ENCODE measurements at regions not wholly inside any gene's neighbourhood (a gene's known extent, or its start where the extent isn't known, plus 50 kb on each side); places are given as distances from the start of the nearest gene placed in this dataset.

DNA sequence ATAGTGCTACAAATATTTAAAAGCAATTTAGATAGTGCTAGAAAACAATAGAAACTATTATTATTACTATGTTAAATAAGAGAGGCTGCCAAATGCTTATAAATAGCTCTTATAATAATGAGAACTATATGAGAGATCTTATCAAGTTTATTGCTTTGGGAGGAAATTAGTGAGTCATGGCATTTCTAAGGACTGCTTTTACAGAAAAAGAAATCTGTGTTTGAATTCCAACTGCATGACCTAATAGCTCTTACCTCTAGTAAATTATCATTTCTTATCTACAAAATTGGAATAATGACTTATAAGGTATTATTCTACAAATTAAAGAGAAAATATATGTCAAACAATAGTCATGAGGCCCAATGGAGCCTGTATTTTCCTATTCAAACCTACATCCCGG lies 177.2 kb downstream of the GABRG1 start:
- no peak overlapping the region for H3K27ac ChIP-seq
- DNase-seq (no peak), ATAC-seq (peak; percentile 41)
- no peak overlapping the region for H3K4me3 ChIP-seq
- H3K9me3 ChIP-seq, result no peaks in the 10 kb centered on the region
- H3K4me1 ChIP-seq, result no peaks in the 10 kb centered on the region
- TF ChIP-seq, protein P1, sequence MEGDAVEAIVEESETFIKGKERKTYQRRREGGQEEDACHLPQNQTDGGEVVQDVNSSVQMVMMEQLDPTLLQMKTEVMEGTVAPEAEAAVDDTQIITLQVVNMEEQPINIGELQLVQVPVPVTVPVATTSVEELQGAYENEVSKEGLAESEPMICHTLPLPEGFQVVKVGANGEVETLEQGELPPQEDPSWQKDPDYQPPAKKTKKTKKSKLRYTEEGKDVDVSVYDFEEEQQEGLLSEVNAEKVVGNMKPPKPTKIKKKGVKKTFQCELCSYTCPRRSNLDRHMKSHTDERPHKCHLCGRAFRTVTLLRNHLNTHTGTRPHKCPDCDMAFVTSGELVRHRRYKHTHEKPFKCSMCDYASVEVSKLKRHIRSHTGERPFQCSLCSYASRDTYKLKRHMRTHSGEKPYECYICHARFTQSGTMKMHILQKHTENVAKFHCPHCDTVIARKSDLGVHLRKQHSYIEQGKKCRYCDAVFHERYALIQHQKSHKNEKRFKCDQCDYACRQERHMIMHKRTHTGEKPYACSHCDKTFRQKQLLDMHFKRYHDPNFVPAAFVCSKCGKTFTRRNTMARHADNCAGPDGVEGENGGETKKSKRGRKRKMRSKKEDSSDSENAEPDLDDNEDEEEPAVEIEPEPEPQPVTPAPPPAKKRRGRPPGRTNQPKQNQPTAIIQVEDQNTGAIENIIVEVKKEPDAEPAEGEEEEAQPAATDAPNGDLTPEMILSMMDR (IDR thresholded peaks at IDR 0.05), result no peak
- intact Hi-C loops (cut with DNase I), result no loop called here
- no peaks in the 10 kb centered on the region for H3K27me3 ChIP-seq
- H3K36me3 ChIP-seq, result no peaks in the 10 kb centered on the region

DNA sequence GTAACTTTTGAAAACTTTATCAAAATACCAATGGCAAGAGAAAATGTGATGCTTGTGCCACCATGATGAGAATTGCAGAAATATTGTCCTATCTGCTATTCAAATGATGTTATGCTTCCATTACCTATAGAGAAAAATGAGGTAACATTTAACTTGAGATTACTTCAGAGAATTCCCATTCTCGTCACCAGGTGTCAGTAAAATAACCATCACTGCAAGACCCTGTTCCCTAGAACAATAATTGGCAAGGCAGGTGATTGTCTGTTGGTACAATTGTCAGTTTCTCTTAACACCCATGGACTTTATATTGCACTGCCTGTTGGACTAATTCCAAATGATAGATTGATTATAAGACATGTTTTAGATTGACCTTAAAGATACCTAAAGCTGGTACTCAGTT lies 179.9 kb downstream of the GABRG1 start:
- DNase-seq, result no peak
- Histone ChIP-seq H3K27me3 (no peaks in the 10 kb centered on the region), H3K27ac (no peak overlapping the region), H3K36me3 (no peaks in the 10 kb centered on the region), H3K9me3 (no peaks in the 10 kb centered on the region), H3K4me3 (no peak overlapping the region), H3K4me1 (no peaks in the 10 kb centered on the region)
- TF ChIP-seq, protein P1 (IDR thresholded peaks at IDR 0.05), result no peak
- intact Hi-C loops (cut with DNase I), result no loop called here
- no peak for ATAC-seq

DNA sequence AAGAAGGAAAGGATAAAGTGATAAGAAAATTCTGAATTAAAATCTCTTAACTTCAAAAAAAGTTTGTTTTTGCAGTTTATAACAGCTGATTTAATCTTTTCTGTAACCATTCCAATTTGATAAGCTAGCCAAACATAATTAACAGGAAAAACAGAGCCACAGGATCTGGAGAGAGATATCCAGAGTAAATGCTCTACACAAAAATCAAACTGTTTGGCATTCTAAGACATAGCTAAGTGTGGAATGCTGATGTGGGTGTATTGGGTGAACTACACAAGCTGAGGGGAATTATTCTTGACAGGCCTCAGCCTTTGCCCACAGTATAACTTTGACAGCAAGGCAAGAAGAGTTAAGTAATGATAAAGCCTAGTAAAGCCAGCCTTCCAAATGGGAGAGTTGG lies 184.8 kb downstream of the GABRG1 start:
- Histone ChIP-seq H3K9me3 (no peaks in the 10 kb centered on the region), H3K4me1 (no peaks in the 10 kb centered on the region), H3K4me3 (no peak overlapping the region), H3K36me3 (no peaks in the 10 kb centered on the region), H3K27me3 (no peaks in the 10 kb centered on the region), H3K27ac (no peak overlapping the region)
- DNase-seq (no peak), ATAC-seq (no peak)
- intact Hi-C loops (cut with DNase I), result no loop called here
- TF ChIP-seq, protein P1 (IDR thresholded peaks at IDR 0.05), result no peak

DNA sequence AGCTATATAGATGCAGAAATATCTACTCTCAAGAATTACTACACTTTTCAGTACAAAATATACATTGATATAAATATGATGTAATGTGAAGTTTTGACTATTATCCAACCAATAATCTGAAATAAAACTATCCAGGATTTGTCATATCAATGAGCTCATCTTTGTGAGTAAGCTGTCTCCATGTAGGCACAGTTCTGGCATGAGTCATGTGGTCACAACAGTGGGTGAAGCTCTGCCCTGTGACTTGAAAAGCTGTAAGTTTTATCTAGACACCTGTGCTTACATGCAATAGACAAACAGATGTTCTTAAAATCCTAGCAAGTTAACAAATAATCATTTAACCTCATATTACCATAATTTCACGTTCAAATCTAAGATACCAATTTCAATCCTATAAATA lies 192.7 kb downstream of the GABRG1 start:
- intact Hi-C loops (cut with DNase I), result no loop called here
- no peak overlapping the region for H3K27ac ChIP-seq
- TF ChIP-seq, protein P1 (IDR thresholded peaks at IDR 0.05), result no peak
- H3K4me3 ChIP-seq, result no peak overlapping the region
- DNase-seq (no peak), ATAC-seq (no peak)
- no peaks in the 10 kb centered on the region for H3K4me1 ChIP-seq
- H3K36me3 ChIP-seq, result no peaks in the 10 kb centered on the region
- no peaks in the 10 kb centered on the region for H3K27me3 ChIP-seq
- H3K9me3 ChIP-seq, result no peaks in the 10 kb centered on the region

DNA sequence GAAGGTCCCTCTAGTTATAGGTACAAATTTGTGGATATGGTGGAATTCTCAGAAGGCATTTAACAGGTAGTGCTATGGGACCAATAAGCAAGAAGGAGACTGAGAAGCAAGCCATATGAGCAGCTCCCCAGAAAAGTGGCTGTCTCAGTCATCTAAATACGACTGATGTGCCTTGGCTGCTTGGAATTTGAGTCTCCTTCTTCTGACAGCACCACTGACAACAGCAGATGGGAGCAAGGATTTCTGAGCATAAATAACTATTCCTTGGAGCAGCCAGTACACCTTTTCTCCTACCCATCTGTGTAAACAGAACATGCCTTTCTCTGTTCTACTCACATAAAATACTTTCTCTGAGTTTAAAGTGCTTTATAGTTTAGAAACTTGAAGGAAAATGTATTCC lies 196.2 kb downstream of the GABRG1 start:
- TF ChIP-seq, protein P1 (IDR thresholded peaks at IDR 0.05), result no peak
- ATAC-seq (no peak), DNase-seq (no peak)
- intact Hi-C loops (cut with DNase I), result no loop called here
- H3K27me3 ChIP-seq, result no peaks in the 10 kb centered on the region
- no peaks in the 10 kb centered on the region for H3K9me3 ChIP-seq
- H3K27ac ChIP-seq, result no peak overlapping the region
- H3K4me3 ChIP-seq, result no peak overlapping the region
- H3K4me1 ChIP-seq, result no peaks in the 10 kb centered on the region
- H3K36me3 ChIP-seq, result no peaks in the 10 kb centered on the region

Data from left lung (tissue), 4 donors.